Thoracic aorta (tissue), 2 donors: ENCODE measurements at regions not wholly inside any gene's neighbourhood (a gene's known extent, or its start where the extent isn't known, plus 50 kb on each side); places are given as distances from the start of the nearest gene placed in this dataset.
A peak's percentile ranks its signal among the peaks of the same experiment; 100 is the strongest.

Experiments used
- ATAC-seq: fragments of 150-250 bp; one replicate; pipeline ENCODE4 v1.8.0; 2017; ENCODE audit warnings: low read depth; ENCODE audit not compliant: insufficient number of reproducible peaks, low FRiP score
- DNase-seq: peaks from one replicate; pipeline ENCODE4 v3.0.0-alpha.2; 2020; ENCODE audit warnings: low spot score
- H3K27ac ChIP-seq, 2 donors: fragments of 200-600 bp; sonication (generic); 1 replicate in 1 of 2; 2 replicates in 1 of 2; pipeline ENCODE4 v1.5.1; 2016; ENCODE audit warnings: mild to moderate bottlenecking in 2 of 2, moderate library complexity in 2 of 2
- H3K27me3 ChIP-seq: fragments of 200-600 bp; sonication (generic); replicated peaks from 2 replicates; pipeline ENCODE4 v1.6.0; 2016; ENCODE audit warnings: mild to moderate bottlenecking; ENCODE audit not compliant: insufficient read depth
- H3K36me3 ChIP-seq: fragments of 200-600 bp; sonication (generic); one replicate; pipeline ENCODE4 v1.5.1; 2016
- H3K4me1 ChIP-seq, 2 donors: fragments of 200-600 bp; sonication (generic); 1 replicate in 1 of 2; 2 replicates in 1 of 2; pipeline versions ENCODE4 v1.5.1 to v1.6.0; 2016; ENCODE audit warnings: low read depth in 2 of 2, mild to moderate bottlenecking in 1 of 2; ENCODE audit not compliant: control insufficient read depth in 1 of 2
- H3K4me3 ChIP-seq: fragments of 200-600 bp; sonication (generic); 2 replicates; pipeline ENCODE4 v1.5.1; 2016; ENCODE audit warnings: mild to moderate bottlenecking
- H3K9me3 ChIP-seq: fragments of 200-600 bp; sonication (generic); 2 replicates; pipeline ENCODE4 v1.5.1; 2016
- TF ChIP-seq, protein P1 (sequence below): fragments of 200-600 bp; sonication (generic); IDR thresholded peaks from one replicate; pipeline ENCODE4 v1.5.1; 2019; ENCODE audit warnings: antibody characterized with exemption

DNA sequence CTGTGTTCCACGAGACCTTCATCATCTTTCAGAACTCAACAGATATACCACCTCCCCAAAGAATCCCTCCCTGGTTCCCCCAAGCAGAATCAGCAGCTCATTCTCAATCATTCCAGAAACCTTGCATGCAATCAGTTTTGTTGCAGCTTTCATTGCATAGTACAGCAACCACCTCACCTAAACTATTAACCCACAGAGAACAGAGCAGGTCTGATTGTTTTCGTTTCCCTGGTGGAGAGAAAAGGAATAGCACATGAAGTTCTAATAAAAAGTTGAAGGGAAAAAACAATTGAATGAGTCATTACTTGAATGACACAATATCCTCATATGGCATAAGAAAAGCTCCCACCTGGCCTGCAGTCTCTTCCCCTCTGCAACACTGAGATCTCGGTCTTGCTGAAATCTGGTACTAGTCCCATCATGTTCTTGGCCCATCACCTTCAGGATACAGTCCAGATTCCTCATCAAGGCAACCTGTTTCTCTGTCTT is 147.1 kb upstream of the GDF10 start:
- Histone ChIP-seq H3K27ac (no peak overlapping the region), H3K4me3 (no peak overlapping the region), H3K4me1 (no peaks in the 10 kb centered on the region), H3K27me3 (no peaks in the 10 kb centered on the region), H3K9me3 (peaks cover 5% of the 10 kb centered on the region), H3K36me3 (no peaks in the 10 kb centered on the region)
- no peak for ATAC-seq
- DNase-seq: no peak
- TF ChIP-seq, protein P1, sequence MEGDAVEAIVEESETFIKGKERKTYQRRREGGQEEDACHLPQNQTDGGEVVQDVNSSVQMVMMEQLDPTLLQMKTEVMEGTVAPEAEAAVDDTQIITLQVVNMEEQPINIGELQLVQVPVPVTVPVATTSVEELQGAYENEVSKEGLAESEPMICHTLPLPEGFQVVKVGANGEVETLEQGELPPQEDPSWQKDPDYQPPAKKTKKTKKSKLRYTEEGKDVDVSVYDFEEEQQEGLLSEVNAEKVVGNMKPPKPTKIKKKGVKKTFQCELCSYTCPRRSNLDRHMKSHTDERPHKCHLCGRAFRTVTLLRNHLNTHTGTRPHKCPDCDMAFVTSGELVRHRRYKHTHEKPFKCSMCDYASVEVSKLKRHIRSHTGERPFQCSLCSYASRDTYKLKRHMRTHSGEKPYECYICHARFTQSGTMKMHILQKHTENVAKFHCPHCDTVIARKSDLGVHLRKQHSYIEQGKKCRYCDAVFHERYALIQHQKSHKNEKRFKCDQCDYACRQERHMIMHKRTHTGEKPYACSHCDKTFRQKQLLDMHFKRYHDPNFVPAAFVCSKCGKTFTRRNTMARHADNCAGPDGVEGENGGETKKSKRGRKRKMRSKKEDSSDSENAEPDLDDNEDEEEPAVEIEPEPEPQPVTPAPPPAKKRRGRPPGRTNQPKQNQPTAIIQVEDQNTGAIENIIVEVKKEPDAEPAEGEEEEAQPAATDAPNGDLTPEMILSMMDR: peak; percentile 44

DNA sequence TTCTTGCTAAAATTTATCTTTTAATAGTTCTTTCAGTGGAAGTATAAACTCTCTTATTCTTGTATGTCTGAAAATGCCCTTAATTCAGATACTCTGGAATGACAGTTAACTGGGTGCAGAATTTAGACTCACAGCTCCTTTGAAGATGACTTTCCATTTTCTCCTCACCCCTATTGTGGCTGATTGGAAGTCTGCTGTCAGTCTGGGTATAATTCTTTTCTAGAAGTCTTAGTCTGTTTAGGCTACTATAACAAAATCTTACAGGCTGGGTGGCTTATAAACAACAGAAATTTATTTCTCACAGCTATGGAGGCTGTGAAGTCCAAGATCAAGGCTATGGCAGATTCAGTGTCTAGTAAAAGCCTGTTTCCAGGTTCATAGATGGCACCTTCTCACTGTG is 145.2 kb upstream of the GDF10 start:
- Histone ChIP-seq H3K4me3 (no peak overlapping the region), H3K4me1 (no peaks in the 10 kb centered on the region), H3K27ac (no peak overlapping the region), H3K27me3 (no peaks in the 10 kb centered on the region), H3K9me3 (peaks cover 5% of the 10 kb centered on the region), H3K36me3 (no peaks in the 10 kb centered on the region)
- DNase-seq: no peak
- TF ChIP-seq, protein P1: no peak
- ATAC-seq: no peak

DNA sequence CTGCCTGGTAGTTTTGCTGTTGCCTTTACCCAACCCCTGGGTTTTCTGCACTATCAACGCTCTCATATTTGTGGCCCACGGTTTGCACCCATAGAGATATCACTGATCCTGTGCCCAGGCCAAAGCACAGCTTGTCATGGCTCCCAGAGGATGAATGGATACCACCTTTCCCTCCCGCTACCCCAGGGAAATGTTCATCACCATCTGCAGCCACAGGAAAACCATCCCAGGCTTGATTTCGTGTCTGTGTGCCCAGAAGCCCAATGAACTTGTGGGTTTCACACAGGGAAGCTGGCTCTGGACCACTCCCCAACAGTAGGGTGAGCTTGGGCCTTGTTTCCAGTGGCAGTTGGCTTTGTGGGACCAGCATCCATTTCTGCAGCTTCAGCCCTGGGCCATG is 143.1 kb upstream of the GDF10 start:
- Histone ChIP-seq H3K27me3 (no peaks in the 10 kb centered on the region), H3K36me3 (no peaks in the 10 kb centered on the region), H3K4me1 (no peaks in the 10 kb centered on the region), H3K27ac (no peak overlapping the region), H3K9me3 (peaks cover 5% of the 10 kb centered on the region), H3K4me3 (no peak overlapping the region)
- ATAC-seq (no peak), DNase-seq (no peak)
- TF ChIP-seq, protein P1: no peak

DNA sequence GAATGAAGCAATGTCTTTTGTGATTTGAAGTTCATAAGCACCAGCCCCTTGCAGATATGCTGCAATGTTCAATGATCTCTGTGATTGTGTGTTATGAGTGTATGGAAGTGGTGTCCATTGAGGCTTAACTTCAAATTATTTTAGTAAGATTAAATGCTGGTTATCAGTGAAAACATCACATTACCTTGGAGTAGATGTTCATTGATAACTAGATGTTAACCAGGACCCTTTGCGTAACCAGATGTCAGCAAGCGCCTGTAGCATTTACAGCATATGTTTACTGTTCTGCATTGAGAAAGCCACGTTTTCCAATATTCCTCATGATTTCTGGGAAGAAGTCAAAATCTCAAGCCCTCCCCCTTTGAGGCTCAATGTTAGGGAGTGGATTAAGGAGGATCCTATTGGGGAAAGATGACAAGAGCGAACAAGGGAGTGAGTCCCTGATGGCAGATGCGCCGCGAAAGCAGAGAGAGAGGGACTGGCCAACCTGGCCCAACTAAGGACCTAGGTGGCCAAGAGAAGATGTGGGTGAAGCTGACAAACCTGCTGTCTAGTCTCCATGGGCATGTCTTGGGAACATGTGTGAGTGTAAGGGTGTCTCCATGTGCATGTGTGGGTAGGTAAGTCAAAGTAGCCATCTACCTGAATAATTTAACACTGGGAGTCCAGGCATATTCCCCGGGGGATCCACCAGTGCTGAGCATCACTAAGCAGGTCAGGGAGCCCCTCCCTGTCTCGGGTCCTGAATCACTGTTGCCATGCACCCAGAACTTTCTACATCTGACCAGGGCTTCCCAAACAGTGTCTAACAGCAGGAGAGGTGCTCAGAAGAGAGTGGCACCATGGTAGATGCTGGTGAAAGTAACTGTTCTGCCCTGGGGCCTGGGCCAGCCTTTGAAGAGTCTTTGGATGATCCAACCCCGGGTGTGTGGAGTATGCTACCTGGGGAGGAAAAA is 141.6 kb upstream of the GDF10 start:
- DNase-seq: no peak
- Histone ChIP-seq H3K27ac (no peak overlapping the region), H3K36me3 (no peaks in the 10 kb centered on the region), H3K4me1 (no peaks in the 10 kb centered on the region), H3K27me3 (no peaks in the 10 kb centered on the region), H3K4me3 (no peak overlapping the region), H3K9me3 (peaks cover 5% of the 10 kb centered on the region)
- ATAC-seq: no peak
- TF ChIP-seq, protein P1: no peak

DNA sequence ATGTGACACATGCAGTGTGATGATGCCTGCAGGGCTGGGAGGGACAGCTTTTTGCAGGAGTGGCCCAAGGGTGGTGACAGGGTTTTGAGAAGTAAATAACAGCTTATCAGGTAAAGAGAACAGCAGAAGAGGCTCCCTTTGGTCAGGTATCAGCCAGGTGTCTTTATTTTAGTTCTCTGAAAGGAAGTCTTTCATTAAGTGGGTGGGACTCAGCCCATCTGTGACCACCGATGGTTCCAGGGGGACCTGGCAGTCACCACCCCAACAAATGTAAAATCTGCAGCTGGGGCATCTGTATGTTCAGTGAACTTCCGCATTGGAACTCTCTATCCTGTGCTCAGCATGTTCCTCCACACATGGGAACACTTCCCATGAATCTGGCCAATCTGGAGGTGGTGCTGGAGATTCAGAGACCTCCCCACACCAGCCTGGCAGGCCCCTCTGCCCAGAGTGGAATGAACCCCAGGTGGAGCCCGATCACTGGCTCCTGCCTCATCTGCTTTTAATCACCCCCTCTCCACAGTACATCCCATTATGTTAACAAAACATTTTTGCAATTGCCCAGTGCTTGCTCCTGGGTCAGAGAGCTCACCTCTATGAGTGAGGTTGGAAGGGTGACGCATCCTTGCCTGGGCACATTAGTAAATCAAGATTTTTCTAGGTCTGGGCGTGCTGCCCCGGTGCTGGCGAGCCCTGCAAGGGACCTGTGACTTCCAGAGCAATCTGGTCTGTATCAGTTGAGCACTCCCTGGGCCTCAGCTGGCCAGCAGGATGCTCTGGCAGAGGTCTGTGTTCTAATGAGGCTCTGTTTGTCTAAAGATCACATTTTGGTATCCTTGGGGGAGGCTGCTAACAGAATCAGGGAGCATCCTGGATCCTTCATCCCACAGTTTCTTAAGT is 140.4 kb upstream of the GDF10 start:
- ATAC-seq (no peak), DNase-seq (no peak)
- Histone ChIP-seq H3K9me3 (peaks cover 5% of the 10 kb centered on the region), H3K4me3 (no peak overlapping the region), H3K4me1 (peaks cover 0 to 1% of the 10 kb centered on the region in 2 donors), H3K36me3 (no peaks in the 10 kb centered on the region), H3K27me3 (no peaks in the 10 kb centered on the region), H3K27ac (no peak overlapping the region)
- TF ChIP-seq, protein P1: no peak
